Astrocyte (in vitro differentiated cells and primary cell): ENCODE measurements at regions not wholly inside any gene's neighbourhood (a gene's known extent, or its start where the extent isn't known, plus 50 kb on each side); places are given as distances from the start of the nearest gene placed in this dataset.

Source experiments
- DNase-seq: peaks from one replicate; pipeline ENCODE4 v3.0.0-alpha.2; 2010; ENCODE audit warnings: low read depth
- FAIRE-seq: peaks from 2 replicates; lab custom pipeline; 2011; peaks lifted over from hg19 to GRCh38; lab: Jason Lieb, UNC
- H2AFZ ChIP-seq: 2 replicates; pipeline ENCODE4 v1.6.0; 2012; ENCODE audit warnings: low read depth, low read length, inconsistent platforms
- H3K27ac ChIP-seq: 2 replicates; pipeline ENCODE4 v1.5.1; 2011; ENCODE audit warnings: low read depth, low read length, inconsistent platforms
- H3K27me3 ChIP-seq: 2 replicates; pipeline ENCODE4 v1.6.0; 2011; ENCODE audit warnings: low read length, inconsistent platforms; ENCODE audit not compliant: insufficient read depth
- H3K36me3 ChIP-seq: 2 replicates; pipeline ENCODE4 v1.5.1; 2011; ENCODE audit warnings: low read length, inconsistent platforms; ENCODE audit not compliant: insufficient read depth
- H3K4me1 ChIP-seq: 2 replicates; pipeline ENCODE4 v1.5.1; 2011; ENCODE audit warnings: low read length, inconsistent platforms; ENCODE audit not compliant: insufficient read depth
- H3K4me2 ChIP-seq: 2 replicates; pipeline ENCODE4 v1.6.0; 2012; ENCODE audit warnings: low read length, inconsistent platforms
- H3K4me3 ChIP-seq: 2 replicates; pipeline ENCODE4 v1.5.1; 2011; ENCODE audit warnings: low read depth, mild to moderate bottlenecking, low read length, inconsistent platforms; ENCODE audit not compliant: insufficient read depth
- H3K79me2 ChIP-seq: 2 replicates; pipeline ENCODE4 v1.6.0; 2012; ENCODE audit warnings: mild to moderate bottlenecking, low read length, inconsistent platforms; ENCODE audit not compliant: insufficient read depth
- H3K9ac ChIP-seq: 2 replicates; pipeline ENCODE4 v1.6.0; 2012; ENCODE audit warnings: mild to moderate bottlenecking, low read length, inconsistent platforms
- H3K9me3 ChIP-seq: 2 replicates; pipeline ENCODE4 v1.5.1; 2012; ENCODE audit warnings: low read depth, mild to moderate bottlenecking, low read length, inconsistent platforms; ENCODE audit not compliant: insufficient read depth
- H4K20me1 ChIP-seq: 2 replicates; pipeline ENCODE4 v1.6.0; 2012; ENCODE audit warnings: low read length, inconsistent platforms; ENCODE audit not compliant: insufficient read depth
- H3K27ac Mint-ChIP-seq: one replicate; pipeline ENCODE4 v1.8.0; 2021; ENCODE audit warnings: mild to moderate bottlenecking, mixed read lengths; ENCODE audit not compliant: unreplicated experiment
- H3K27me3 Mint-ChIP-seq: one replicate; pipeline ENCODE4 v1.8.0; 2021; ENCODE audit warnings: low read depth, mixed read lengths; ENCODE audit not compliant: unreplicated experiment
- H3K36me3 Mint-ChIP-seq: one replicate; pipeline ENCODE4 v1.8.0; 2021; ENCODE audit warnings: low read depth, mixed read lengths; ENCODE audit not compliant: unreplicated experiment
- H3K4me1 Mint-ChIP-seq: one replicate; pipeline ENCODE4 v1.8.0; 2021; ENCODE audit warnings: low read depth, mixed read lengths; ENCODE audit not compliant: unreplicated experiment
- H3K4me3 Mint-ChIP-seq: one replicate; pipeline ENCODE4 v1.8.0; 2021; ENCODE audit warnings: mild to moderate bottlenecking, moderate library complexity, mixed read lengths; ENCODE audit not compliant: unreplicated experiment
- H3K9me3 Mint-ChIP-seq: one replicate; pipeline ENCODE4 v1.8.0; 2021; ENCODE audit warnings: mild to moderate bottlenecking, mixed read lengths; ENCODE audit not compliant: unreplicated experiment
- CTCF ChIP-seq: IDR thresholded peaks from 2 replicates; pipeline ENCODE4 v1.5.1; 2011; ENCODE audit warnings: low read depth, mild to moderate bottlenecking, inconsistent platforms, low read length, moderate library complexity; ENCODE audit not compliant: insufficient read depth
- EZH2 ChIP-seq: IDR thresholded peaks from 2 replicates; pipeline ENCODE4 v1.6.1; 2012; ENCODE audit warnings: mild to moderate bottlenecking, low read length, inconsistent platforms; ENCODE audit not compliant: insufficient read depth

GRCh38 chr12:94856324-94856723, 147.2 kb downstream of the NDUFA12 start:
- no peaks in the 10 kb centered on the region for H3K9me3 Mint-ChIP-seq
- no peak overlapping the region for H3K27ac Mint-ChIP-seq
- H3K36me3 Mint-ChIP-seq, result no peaks in the 10 kb centered on the region
- no peak overlapping the region for H3K27ac ChIP-seq
- H3K9ac ChIP-seq, result no peak overlapping the region
- H3K36me3 ChIP-seq, result no peaks in the 10 kb centered on the region
- FAIRE-seq (no peak), DNase-seq (no peak)
- H3K4me3 ChIP-seq, result no peak overlapping the region
- H2AFZ ChIP-seq, result no peak overlapping the region
- peaks cover 15% of the 10 kb centered on the region for H3K27me3 ChIP-seq
- TF ChIP-seq CTCF (no peak), EZH2 (no peak)
- no peaks in the 10 kb centered on the region for H3K4me1 ChIP-seq
- H3K4me1 Mint-ChIP-seq, result peaks cover 3% of the 10 kb centered on the region
- peaks cover 13% of the 10 kb centered on the region for H3K27me3 Mint-ChIP-seq
- no peak overlapping the region for H3K4me3 Mint-ChIP-seq
- no peaks in the 10 kb centered on the region for H3K9me3 ChIP-seq
- no peaks in the 10 kb centered on the region for H3K79me2 ChIP-seq
- H3K4me2 ChIP-seq, result no peak overlapping the region
- H4K20me1 ChIP-seq, result no peaks in the 10 kb centered on the region

- H2AFZ ChIP-seq, result no peak overlapping the region
- no peak overlapping the region for H3K9ac ChIP-seq
- Mint-ChIP-seq H3K4me3 (no peak overlapping the region), H3K9me3 (no peaks in the 10 kb centered on the region), H3K36me3 (no peaks in the 10 kb centered on the region), H3K27ac (no peak overlapping the region), H3K27me3 (peaks cover 13% of the 10 kb centered on the region), H3K4me1 (peaks cover 3% of the 10 kb centered on the region)
- DNase-seq, result no peak
- H3K36me3 ChIP-seq, result no peaks in the 10 kb centered on the region
- no peaks in the 10 kb centered on the region for H4K20me1 ChIP-seq
- H3K9me3 ChIP-seq, result no peaks in the 10 kb centered on the region
- no peak for FAIRE-seq
- peaks cover 15% of the 10 kb centered on the region for H3K27me3 ChIP-seq
- no peak overlapping the region for H3K27ac ChIP-seq
- H3K79me2 ChIP-seq, result no peaks in the 10 kb centered on the region
- H3K4me1 ChIP-seq, result no peaks in the 10 kb centered on the region
- TF ChIP-seq CTCF, result no peak
- TF ChIP-seq EZH2, result no peak
- H3K4me3 ChIP-seq, result no peak overlapping the region
- H3K4me2 ChIP-seq, result no peak overlapping the region
Observed at GRCh38 chr12:94855853-94856252, 147.6 kb downstream of the NDUFA12 start.

GRCh38 chr12:94851396-94852028, 152.0 kb downstream of the NDUFA12 start:
- no peak overlapping the region for H2AFZ ChIP-seq
- no peaks in the 10 kb centered on the region for H3K36me3 Mint-ChIP-seq
- TF ChIP-seq EZH2 (no peak), CTCF (no peak)
- H3K4me1 Mint-ChIP-seq, result peaks cover 3% of the 10 kb centered on the region
- no peak overlapping the region for H3K9ac ChIP-seq
- no peak overlapping the region for H3K27ac Mint-ChIP-seq
- no peaks in the 10 kb centered on the region for H3K4me1 ChIP-seq
- H4K20me1 ChIP-seq, result no peaks in the 10 kb centered on the region
- H3K27me3 Mint-ChIP-seq, result peaks cover 14% of the 10 kb centered on the region
- no peak overlapping the region for H3K4me3 ChIP-seq
- H3K4me2 ChIP-seq, result no peak overlapping the region
- H3K36me3 ChIP-seq, result no peaks in the 10 kb centered on the region
- H3K9me3 ChIP-seq, result no peaks in the 10 kb centered on the region
- H3K79me2 ChIP-seq, result no peaks in the 10 kb centered on the region
- FAIRE-seq, result no peak
- H3K9me3 Mint-ChIP-seq, result peaks cover 2% of the 10 kb centered on the region
- H3K27ac ChIP-seq, result no peak overlapping the region
- no peak overlapping the region for H3K4me3 Mint-ChIP-seq
- DNase-seq, result no peak
- H3K27me3 ChIP-seq, result peaks cover 11% of the 10 kb centered on the region
